ENCODE measurements at regions not wholly inside any gene's neighbourhood (a gene's known extent, or its start where the extent isn't known, plus 50 kb on each side); places are given as distances from the start of the nearest gene placed in this dataset.

GRCh38 chr11:122478986-122479385 is 176.5 kb upstream of the UBASH3B start:
- no peak for DNase-seq (ENCODE audit: low read depth, low spot score)
- no peak for ATAC-seq
- ChIA-PET CTCF (no interaction called here), RAD21 (ENCODE audit: low non-redundant PET in 1 of 2, low total read pairs in 2 of 2, uncharacterized antibody in 2 of 2, unreplicated experiment in 2 of 2) (no interaction called here), POLR2A (no interaction called here)
- intact Hi-C loops (cut with micrococcal nuclease): no loop called here
- TF ChIP-seq, protein P1, sequence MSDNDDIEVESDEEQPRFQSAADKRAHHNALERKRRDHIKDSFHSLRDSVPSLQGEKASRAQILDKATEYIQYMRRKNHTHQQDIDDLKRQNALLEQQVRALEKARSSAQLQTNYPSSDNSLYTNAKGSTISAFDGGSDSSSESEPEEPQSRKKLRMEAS (IDR thresholded peaks at IDR 0.05): no peak
- TF ChIP-seq POLR2AphosphoS5 (IDR thresholded peaks at IDR 0.05; ENCODE audit: low read depth, low read length): no peak
- TF ChIP-seq SP1 (IDR thresholded peaks at IDR 0.05; ENCODE audit: low read depth): no peak
- TF ChIP-seq POLR2A (IDR thresholded peaks at IDR 0.05; ENCODE audit: borderline replicate concordance, extremely low read depth, insufficient read depth, insufficient read length): no peak
- TF ChIP-seq SRF (IDR thresholded peaks at IDR 0.05; ENCODE audit: low read depth): no peak
- TF ChIP-seq, protein P2, sequence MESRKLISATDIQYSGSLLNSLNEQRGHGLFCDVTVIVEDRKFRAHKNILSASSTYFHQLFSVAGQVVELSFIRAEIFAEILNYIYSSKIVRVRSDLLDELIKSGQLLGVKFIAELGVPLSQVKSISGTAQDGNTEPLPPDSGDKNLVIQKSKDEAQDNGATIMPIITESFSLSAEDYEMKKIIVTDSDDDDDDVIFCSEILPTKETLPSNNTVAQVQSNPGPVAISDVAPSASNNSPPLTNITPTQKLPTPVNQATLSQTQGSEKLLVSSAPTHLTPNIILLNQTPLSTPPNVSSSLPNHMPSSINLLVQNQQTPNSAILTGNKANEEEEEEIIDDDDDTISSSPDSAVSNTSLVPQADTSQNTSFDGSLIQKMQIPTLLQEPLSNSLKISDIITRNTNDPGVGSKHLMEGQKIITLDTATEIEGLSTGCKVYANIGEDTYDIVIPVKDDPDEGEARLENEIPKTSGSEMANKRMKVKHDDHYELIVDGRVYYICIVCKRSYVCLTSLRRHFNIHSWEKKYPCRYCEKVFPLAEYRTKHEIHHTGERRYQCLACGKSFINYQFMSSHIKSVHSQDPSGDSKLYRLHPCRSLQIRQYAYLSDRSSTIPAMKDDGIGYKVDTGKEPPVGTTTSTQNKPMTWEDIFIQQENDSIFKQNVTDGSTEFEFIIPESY (IDR thresholded peaks at IDR 0.05; ENCODE audit: extremely low read depth, insufficient replicate concordance, low read length): no peak
- no peak for TF ChIP-seq FOSL1 (IDR thresholded peaks at IDR 0.05; ENCODE audit: low read depth)
- no peak for TF ChIP-seq RAD21 (IDR thresholded peaks at IDR 0.05; ENCODE audit: low read depth)
- no peak for TF ChIP-seq EZH2phosphoT487 (IDR thresholded peaks at IDR 0.05; ENCODE audit: borderline replicate concordance)
- no peak for TF ChIP-seq REST (IDR thresholded peaks at IDR 0.05; ENCODE audit: low read depth)
- TF ChIP-seq EZH2 (IDR thresholded peaks at IDR 0.05): no peak
- TF ChIP-seq EGR1 (IDR thresholded peaks at IDR 0.05; ENCODE audit: low read depth): no peak
- no peak for TF ChIP-seq CEBPB (IDR thresholded peaks at IDR 0.05; ENCODE audit: low read depth)
- Histone ChIP-seq H4K20me1 (ENCODE audit: insufficient read depth) (no peaks in the 10 kb centered on the region), H3K4me3 (replicated peaks in 1 of 2; ENCODE audit: low read depth in 1 of 2, low read length in 2 of 2) (no peak overlapping the region), H3K9me2 (ENCODE audit: insufficient read depth) (0 out of 2 replicates have a peak, but pooled peaks cover 5% of the 10 kb centered on the region), H3K4me2 (ENCODE audit: low read length) (no peak overlapping the region), H3K27me3 (ENCODE audit: insufficient read depth, low read length) (no peaks in the 10 kb centered on the region), H3K27ac (ENCODE audit: low read depth, low read length) (no peak overlapping the region), H3K9ac (ENCODE audit: low read length) (no peak overlapping the region), H3K4me1 (ENCODE audit: control insufficient read depth in 1 of 2, insufficient read depth in 2 of 2, low read length in 2 of 2) (no peaks in the 10 kb centered on the region), H3K9me3 (ENCODE audit: control insufficient read depth in 1 of 2, insufficient read depth in 1 of 2, low read depth in 1 of 2, low read length in 2 of 2) (no peaks in the 10 kb centered on the region), H3K36me3 (ENCODE audit: control insufficient read depth in 1 of 2, insufficient read depth in 2 of 2, low read length in 2 of 2) (no peaks in the 10 kb centered on the region), H2AFZ (ENCODE audit: low read depth, low read length, poor library complexity, severe bottlenecking) (no peak overlapping the region), H3K79me2 (ENCODE audit: insufficient read depth, low read length) (no peaks in the 10 kb centered on the region)
- no TSS peak for BruUV-seq (replicated peaks)

Measured in HCT116 (cell line).